ENCODE measurements at regions not wholly inside any gene's neighbourhood (a gene's known extent, or its start where the extent isn't known, plus 50 kb on each side); places are given as distances from the start of the nearest gene placed in this dataset.

DNA sequence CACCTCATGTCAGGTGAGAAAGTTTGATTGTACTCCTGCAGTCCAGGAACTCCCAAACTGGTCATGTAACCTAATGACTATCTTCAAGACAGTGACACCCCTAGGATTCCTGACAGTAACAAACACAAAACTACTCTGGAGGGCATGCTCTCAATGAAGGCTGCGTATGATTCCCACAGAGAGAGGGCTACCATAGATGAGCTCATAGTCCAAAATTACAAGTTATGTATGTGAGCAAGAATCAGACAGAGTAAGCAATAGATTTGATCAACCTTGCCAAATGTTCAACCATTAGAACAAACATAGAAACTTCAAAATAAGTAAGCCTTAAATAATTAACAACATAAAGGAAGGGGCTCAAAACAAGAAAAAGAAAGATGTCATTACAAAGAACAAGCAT lies 158.1 kb downstream of the COPRS start:
- TF ChIP-seq, protein P1, sequence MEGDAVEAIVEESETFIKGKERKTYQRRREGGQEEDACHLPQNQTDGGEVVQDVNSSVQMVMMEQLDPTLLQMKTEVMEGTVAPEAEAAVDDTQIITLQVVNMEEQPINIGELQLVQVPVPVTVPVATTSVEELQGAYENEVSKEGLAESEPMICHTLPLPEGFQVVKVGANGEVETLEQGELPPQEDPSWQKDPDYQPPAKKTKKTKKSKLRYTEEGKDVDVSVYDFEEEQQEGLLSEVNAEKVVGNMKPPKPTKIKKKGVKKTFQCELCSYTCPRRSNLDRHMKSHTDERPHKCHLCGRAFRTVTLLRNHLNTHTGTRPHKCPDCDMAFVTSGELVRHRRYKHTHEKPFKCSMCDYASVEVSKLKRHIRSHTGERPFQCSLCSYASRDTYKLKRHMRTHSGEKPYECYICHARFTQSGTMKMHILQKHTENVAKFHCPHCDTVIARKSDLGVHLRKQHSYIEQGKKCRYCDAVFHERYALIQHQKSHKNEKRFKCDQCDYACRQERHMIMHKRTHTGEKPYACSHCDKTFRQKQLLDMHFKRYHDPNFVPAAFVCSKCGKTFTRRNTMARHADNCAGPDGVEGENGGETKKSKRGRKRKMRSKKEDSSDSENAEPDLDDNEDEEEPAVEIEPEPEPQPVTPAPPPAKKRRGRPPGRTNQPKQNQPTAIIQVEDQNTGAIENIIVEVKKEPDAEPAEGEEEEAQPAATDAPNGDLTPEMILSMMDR (IDR thresholded peaks at IDR 0.05) = no peak
- no peak for DNase-seq (ENCODE audit: low spot score)
- ATAC-seq (ENCODE audit: low FRiP score) = no peak

DNA sequence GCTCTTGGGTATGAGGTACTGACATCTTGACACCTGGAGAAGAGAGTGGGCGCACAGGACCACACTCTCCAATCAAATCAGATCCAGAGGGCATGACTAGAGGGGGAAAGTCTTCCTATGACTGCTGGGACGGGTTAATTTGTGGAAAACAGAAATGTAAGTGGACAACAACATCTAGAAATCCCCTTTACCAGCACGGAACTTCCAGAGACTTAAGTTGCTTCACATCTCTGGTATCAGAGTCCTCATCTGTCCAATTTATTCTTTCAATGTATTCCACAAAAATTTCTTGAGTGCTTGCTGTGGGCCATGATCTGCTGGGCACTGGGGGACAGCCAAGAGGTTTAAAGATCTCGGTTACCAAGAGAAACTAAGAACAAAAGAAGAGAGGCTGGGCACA lies 159.2 kb downstream of the COPRS start:
- ATAC-seq (ENCODE audit: low FRiP score) (no peak), DNase-seq (ENCODE audit: low spot score) (no peak)
- TF ChIP-seq, protein P1 (IDR thresholded peaks at IDR 0.05) = no peak

DNA sequence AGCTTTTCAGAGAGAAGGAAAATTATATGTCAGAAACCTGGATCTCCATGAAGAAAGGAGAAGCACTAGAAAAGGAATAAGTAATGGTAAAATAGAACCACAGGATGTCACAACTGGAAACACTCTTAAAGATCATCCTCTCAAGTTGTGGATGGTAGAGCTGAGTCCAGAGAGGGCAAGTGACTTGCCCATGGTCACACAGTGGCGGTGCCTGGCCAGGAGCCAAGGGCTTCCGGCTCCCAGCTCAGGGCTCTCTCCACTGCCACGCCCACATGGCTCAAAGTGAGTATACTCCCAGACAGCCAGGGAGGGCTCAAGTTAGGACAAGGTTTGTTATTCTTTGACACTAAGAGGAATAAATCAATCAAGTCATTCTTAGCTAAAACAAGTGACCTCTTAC lies 159.8 kb downstream of the COPRS start:
- TF ChIP-seq, protein P1 (IDR thresholded peaks at IDR 0.05) = no peak
- ATAC-seq (ENCODE audit: low FRiP score) (no peak), DNase-seq (ENCODE audit: low spot score) (no peak)

DNA sequence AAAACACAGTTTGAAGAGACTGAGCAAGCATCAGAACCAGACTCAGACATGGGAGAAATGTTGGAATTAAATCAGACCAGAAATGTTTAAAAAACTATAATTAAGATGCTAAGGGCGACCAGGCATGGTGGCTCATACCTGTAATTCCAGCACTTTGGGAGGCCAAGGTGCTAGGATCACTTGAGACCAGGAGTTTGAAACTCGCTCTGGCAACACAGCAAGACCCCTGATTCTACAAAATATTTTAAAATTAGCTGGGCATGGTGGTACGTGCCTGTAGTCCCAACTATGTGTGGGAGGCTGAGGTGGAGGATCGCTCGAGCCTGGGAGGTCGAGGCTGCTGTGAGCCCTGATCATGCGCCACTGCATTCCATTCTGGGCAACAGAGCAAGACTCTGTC lies 160.3 kb downstream of the COPRS start:
- TF ChIP-seq, protein P1 (IDR thresholded peaks at IDR 0.05) = no peak
- ATAC-seq (ENCODE audit: low FRiP score) (no peak), DNase-seq (ENCODE audit: low spot score) (no peak)

DNA sequence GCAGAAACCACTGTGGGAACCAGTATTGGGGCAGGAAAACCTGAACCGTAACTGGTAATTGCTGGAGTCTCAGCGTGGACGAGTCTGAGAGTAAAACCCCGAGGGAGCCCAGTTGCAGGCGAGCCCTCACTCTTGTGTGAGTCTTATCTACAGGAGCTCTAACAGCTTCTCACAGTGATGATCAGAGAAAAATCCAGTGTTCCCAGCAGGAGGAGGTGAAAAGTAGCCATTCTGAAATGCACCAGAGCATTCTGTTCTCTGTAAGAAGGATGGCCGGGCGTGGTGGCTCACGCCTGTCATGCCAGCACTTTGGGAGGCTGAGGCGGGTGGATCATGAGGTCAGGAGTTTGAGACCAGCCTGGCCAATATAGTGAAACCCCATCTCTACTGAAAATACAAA lies 161.2 kb downstream of the COPRS start:
- DNase-seq (ENCODE audit: low spot score) (no peak), ATAC-seq (ENCODE audit: low FRiP score) (no peak)
- TF ChIP-seq, protein P1 (IDR thresholded peaks at IDR 0.05) = no peak

DNA sequence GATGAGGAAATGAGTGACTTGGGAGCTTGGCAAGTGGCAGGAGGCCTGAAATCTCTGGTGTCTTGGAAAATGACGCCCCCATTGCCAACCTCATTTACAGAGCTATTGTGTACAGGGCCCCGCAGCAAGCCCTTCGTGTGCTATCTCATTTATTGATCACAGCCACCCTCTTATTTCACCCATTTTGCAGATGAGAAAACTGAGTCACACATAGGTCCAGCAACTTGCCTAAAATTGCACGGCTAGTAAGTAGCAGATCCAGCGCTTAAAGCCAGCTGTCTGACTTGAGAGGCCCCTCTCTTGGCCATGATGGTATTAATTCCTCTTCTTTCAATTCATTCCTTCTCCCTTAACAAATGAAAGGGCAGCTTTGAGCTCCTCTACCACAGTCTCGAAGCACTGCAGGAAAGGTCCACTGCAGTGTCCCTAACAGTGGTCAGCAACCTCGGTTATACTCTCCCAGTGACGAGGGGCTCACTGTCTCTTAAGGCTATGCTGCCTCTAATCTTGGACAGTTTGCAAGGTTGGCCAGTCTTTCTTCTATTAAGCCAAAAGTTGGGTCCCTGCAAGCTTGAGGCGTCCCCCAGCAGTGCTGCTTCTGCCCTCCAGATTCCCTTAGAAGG lies 162.2 kb downstream of the COPRS start:
- no peak for ATAC-seq (ENCODE audit: low FRiP score)
- TF ChIP-seq, protein P1 (IDR thresholded peaks at IDR 0.05) = no peak

DNA sequence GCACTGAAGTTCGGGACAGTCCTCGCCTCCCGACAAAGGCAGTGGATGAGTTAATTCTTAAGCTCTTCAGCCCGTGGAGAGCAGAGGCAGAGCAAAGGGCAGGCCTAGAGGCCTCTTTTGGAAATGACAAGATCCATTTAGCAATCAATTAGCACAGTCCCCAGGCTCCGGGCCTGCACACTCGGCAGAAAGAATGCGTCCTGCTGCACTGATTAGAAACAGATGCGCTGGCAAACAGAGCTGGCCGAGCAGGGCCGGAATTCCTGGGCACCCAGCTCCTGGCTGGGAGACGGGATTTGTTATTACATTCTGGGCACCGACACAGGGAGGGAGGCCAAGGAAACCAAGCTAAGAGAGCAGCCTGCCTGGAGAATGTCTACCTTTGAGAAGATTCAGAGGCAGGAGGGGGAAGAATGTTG lies 162.9 kb downstream of the COPRS start:
- DNase-seq (ENCODE audit: low spot score) (no peak), ATAC-seq (ENCODE audit: low FRiP score) (peak; percentile 79)
- TF ChIP-seq, protein P1 (IDR thresholded peaks at IDR 0.05) = no peak

More for the DNA sequence above, 162.2 kb downstream of the COPRS start:
- DNase-seq (ENCODE audit: low spot score) = no peak

All from omental fat pad (tissue), 3 donors.